GM18873 (cell line): ENCODE measurements at regions not wholly inside any gene's neighbourhood (a gene's known extent, or its start where the extent isn't known, plus 50 kb on each side); places are given as distances from the start of the nearest gene placed in this dataset.
"Not testable (repeated sequence)": the region's sequence is repeated elsewhere in the genome, so short reads cannot be mapped to it uniquely, and the experiment has no call there.

Source experiments
- ATAC-seq: cut with Tn5 transposase; IDR thresholded peaks from one replicate; pipeline ENCODE4 v1.9.1; 2021; ENCODE audit warnings: mild to moderate bottlenecking, moderate library complexity, moderate number of reproducible peaks; ENCODE audit not compliant: unreplicated experiment, low FRiP score

DNA sequence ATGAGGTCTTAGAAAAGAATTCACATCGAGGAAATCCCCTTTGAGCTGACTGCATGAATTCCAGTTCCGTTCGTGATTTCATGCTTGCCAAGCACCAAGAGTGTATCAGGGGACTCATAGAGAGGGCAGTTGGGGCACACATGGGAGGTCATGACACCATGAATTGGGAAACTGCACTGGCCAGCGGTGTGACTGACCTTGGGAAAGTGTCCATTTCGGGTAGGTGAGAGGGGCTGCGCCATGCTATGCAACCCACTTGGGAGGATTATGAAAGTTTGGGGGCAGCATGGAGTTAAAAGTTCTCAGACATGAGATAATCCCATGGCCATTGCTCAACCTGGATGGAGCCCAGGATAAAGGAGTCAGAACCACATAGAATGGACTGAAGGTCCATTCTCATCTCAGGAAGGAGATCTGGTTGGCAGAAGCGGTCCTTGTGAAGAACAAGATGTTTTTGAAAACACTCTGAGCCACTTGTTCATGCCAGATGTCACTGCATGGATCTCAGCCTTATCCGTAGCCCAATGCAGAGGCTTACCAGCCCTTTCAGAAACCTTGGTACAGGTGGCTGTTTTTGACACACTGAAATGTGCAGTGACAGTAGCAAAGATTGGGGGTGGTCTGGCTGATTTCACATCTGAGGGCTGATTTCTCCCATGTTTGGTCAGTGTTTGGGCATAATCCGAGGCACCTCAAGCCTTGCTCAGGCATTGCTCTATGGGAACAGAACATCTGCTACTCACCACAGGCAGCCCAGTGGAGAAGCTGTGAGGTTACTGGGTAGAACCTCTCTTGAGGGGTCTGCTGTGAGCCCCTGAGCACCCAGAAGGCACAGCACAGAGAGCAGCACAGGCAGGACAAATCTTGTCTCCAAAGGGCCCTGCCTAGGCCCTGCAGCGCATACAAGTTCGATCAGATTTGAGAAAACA lies 252.3 kb downstream of the CXCL12 start:
- no peak for ATAC-seq

GRCh38 chr10:44126291-44126717 lies 258.6 kb downstream of the CXCL12 start:
- ATAC-seq: no peak

DNA sequence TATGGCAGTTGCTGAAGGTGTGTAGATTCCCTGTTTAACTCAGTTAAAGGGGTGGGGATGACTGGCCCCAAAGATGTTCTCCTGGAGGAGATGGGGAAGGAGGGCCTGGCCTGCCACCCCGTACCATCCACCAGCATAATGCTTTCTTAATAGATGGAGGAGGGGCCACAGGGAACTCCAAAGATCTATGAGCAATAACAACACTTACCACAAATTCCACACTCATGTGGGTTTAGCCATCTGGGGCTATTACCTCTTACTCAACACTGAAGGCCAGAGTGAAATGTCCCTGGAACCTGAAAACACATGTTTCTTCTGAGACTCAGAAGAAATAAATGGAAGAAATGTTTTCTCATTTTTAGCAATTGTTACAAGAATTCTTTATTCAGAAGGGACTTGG lies 259.0 kb downstream of the CXCL12 start:
- no peak for ATAC-seq

DNA sequence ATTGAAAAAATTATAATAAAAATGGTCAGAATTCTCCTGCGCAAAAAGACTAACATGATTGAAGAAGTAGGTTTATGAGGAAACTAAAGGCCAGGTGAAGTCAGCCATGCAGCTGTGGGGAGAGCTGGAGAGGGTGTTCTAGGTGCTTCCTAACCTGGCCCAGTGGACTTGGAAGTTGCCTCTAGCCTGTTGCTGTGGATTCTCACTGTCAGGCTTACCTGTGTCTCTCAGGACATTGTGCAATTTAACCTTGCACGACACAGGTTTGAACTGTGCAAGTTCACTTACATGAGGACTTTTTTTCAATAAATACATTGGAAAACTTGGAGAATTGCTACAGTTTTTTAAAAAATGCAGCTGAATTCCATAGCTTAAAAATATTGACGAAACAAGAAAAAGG lies 266.4 kb downstream of the CXCL12 start:
- no peak for ATAC-seq

DNA sequence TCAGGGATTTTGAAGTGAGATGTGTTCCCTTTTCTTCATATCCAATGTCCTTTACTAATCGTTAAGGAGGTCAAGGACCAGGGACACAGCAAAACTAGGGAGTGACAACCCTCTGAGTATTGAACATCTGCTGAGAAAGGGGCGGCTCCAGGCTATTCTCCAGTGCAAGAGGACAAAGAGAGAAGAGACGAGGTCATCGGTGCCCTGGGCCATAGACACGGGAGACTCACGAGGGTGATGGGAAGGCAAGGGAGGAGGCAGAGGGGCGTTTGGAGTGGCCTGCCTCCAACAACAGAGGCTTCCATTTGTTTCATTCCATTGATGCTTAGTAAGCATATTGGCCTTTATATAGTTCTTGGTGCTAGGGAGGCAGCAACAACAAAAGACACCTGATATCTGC lies 268.4 kb downstream of the CXCL12 start:
- no peak for ATAC-seq

GRCh38 chr10:44115516-44115915 lies 269.4 kb downstream of the CXCL12 start:
- ATAC-seq: no peak

DNA sequence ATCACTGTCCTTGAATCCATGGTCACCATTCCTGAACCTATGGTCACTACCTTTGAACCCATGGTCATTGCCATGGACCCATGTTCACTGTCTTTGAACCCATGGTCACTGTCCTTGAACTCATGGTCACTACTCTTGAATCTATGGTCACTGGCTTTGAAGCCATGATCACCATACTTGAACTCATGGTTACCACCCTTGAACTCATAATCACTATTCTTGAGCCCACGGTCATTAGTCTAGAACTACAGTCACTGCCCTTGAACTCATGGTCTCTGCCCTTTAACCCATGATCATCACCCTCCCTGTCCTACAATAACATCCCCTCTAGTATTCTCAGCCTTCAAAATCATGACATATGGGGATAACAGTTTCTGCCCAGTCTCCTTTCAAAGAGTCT lies 270.5 kb downstream of the CXCL12 start:
- no peak for ATAC-seq

GRCh38 chr10:44112280-44112679 lies 272.6 kb downstream of the CXCL12 start:
- ATAC-seq: not testable (repeated sequence)

DNA sequence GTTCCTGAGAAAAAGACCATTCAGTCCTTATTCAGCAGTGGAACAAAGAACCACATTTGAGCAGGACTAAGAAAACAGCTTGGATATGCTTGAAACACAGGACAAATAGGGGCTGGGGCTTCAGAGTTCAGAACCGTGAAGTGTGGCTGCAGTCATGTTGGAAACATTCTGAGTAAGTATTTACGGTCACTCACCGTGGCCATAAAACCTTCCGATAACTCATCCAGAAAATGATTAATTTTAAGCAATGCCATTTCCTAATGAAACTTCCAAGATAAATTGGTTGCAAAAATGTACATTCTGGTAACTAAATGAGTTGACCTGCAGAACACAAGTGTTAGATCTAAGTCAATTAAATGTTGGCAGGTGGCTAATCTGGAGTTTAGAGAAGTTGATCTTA lies 279.2 kb downstream of the CXCL12 start:
- no peak for ATAC-seq

- ATAC-seq: no peak
These were observed 282.1 kb downstream of the CXCL12 start for GRCh38 chr10:44102726-44103255.

DNA sequence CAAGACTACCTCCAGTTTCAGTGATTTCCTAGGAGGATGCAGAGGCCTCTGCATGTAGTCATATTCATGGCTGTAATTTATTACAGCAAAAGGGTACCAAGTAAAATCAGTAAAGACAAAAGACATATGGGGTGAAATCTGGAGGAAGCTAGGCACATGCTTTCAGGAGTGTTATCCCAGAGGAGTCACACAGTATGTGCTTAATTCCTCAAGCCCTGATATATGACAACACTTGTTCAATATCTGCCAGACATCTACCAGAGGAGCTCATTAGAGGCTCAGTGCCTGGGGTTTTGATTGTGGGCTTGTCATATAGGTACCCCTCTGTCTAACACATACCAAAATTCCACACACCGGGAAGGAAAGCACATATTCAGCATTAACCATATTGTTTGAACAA lies 283.8 kb downstream of the CXCL12 start:
- no peak for ATAC-seq

DNA sequence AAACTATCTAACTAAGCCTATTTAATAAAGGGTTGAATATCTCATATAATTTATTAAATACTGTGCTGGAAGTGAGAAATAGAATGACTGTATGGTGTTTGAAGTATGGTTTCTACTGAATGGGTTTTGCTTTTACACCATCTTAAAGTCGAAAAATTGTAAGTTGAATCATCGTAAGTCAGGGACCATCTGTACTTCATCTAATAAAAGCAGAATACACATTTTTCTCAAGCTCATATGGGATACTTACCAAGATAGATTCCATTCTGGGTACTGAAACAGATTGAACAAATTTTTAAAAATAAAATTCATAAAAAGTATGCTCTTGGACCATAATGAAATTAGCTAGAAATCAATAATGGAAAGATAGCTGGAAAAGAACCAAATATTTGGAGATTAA lies 285.4 kb downstream of the CXCL12 start:
- no peak for ATAC-seq

DNA sequence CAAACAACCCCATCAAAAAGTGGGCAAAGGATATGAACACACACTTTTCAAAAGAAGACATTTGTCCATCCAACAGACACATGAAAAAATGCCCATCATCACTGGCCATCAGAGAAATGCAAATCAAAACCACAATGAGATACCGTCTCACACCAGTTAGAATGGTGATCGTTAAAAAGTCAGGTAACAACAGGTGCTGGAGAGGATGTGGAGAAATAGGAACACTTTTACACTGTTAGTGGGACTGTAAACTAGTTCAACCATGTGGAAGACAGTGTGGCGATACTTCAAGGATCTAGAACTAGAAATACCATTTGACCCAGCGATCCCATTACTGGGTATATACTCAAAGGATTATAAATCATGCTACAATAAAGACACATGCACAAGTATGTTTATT lies 288.7 kb downstream of the CXCL12 start:
- not testable (repeated sequence) for ATAC-seq

- ATAC-seq: no peak
These were observed 295.2 kb downstream of the CXCL12 start for GRCh38 chr10:44089671-44090070.

GRCh38 chr10:44087403-44087802 lies 297.5 kb downstream of the CXCL12 start:
- ATAC-seq: no peak

- ATAC-seq: no peak
These were observed 301.0 kb downstream of the CXCL12 start for GRCh38 chr10:44083719-44084400.

GRCh38 chr10:44071479-44071878 lies 313.4 kb downstream of the CXCL12 start:
- no peak for ATAC-seq

DNA sequence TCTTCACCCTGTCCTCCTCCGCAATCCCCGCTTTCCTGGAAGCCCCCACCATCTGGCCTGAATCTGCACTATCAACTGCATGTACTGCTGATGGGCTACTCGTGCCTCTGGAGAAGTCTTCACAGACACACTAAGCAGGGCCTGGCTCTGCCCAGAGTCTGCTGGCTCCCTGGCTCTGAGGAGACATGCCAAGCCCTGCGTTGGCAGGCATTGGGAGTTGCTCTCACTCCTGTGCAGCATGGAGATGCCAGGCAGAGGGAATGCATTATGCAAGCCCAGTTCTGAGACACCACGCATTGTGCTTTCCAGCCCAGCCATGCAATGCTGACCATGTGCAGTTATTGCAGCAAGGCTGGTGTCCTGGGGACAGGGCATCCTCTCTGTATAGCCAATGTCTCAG lies 314.6 kb downstream of the CXCL12 start:
- ATAC-seq: no peak

- no peak for ATAC-seq
These were observed 315.3 kb downstream of the CXCL12 start for GRCh38 chr10:44069573-44069972.

DNA sequence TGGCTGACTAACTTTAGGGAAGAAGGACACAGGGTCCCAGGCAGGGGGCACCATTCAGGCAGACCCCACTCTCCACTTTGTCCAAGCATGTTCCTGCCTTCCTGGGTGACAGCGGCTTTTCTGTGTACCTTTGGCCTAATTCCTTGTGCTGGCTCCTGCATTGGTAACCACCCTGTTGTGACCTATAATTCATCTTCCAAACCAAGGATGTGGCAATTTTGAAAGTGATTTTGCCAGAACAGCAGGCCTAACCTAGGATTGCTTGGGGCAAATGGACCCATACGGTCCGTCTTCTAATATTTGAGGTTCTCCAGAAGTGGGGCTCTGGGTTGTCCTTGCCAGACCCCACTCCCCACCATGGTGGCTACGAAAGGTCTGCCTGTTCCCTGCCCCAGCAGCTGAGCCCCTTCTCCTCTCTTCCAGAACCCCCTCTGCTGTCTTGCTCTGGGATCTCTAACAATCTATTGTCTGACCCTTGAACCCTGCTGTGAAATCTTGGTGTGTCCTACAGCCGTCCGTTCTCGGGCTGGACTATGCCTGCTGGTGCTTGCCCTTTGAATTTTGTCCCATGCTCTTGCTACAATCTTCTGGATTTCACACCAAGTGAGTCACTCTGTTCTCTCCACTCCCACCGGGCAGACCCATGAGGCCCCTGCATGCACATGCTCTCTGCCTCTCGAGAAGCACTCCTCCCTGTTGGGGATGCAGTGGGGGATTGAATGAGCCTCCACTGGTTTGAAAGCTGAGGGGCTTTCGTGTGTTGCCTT lies 316.0 kb downstream of the CXCL12 start:
- no peak for ATAC-seq

DNA sequence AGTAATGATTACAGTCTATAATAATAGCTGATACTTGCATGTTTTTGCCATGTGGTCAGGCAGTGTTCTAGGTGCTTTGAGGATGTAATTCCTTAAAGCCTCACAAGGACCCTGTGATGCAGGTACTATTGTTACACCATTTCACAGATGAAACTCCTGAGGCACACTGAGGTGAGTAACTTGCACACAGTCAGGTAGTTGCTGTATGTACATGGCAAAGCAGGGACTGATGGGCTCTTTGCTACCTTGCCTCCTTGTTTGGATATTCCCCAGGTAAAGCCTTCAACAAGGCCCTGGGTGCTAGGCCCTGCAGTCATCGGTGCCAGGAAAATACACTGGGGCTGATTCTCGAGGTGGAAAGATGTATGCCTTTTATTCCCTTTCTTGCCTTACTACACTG lies 317.5 kb downstream of the CXCL12 start:
- ATAC-seq: no peak
